CD4-positive, alpha-beta T cell (primary cell): ENCODE measurements at regions not wholly inside any gene's neighbourhood (a gene's known extent, or its start where the extent isn't known, plus 50 kb on each side); places are given as distances from the start of the nearest gene placed in this dataset.

Source experiments
- ATAC-seq: fragments of 200-7000 bp; cut with Tn5 transposase; one replicate; pipeline ENCODE4 v1.10.0; 2022; ENCODE audit warnings: mild to moderate bottlenecking; ENCODE audit not compliant: poor library complexity
- CTCF ChIA-PET: fragments of 350-600 bp; sonication (Branson Sonifier 250); formaldehyde crosslinking; loops from one replicate; lab custom pipeline; 2021; ENCODE audit warnings: antibody characterized with exemption, inconsistent platforms; lab: Charles Lee
- POLR2A ChIA-PET: fragments of 350-600 bp; sonication (Branson Sonifier 250); formaldehyde crosslinking; loops from one replicate; lab custom pipeline; 2021; ENCODE audit warnings: antibody characterized with exemption, inconsistent platforms; lab: Charles Lee
- DNase-seq, 14 experiments: peaks; one replicate each; pipeline ENCODE4 v3.0.0-alpha.2; 2013 to 2020; ENCODE audit warnings: mixed read lengths in 2 of 14
- H3K27ac ChIP-seq, 2 donors: one replicate each; pipeline versions ENCODE4 v1.5.1 to v1.7.0; 2013; ENCODE audit warnings: low read length in 2 of 2, low read depth in 1 of 2, mild to moderate bottlenecking in 1 of 2
- H3K27me3 ChIP-seq, 2 experiments: 1 replicate in 1 of 2; 2 replicates in 1 of 2; pipeline versions ENCODE4 v1.6.1 to v1.7.0; 2013; ENCODE audit warnings: low read length in 2 of 2, control low read depth in 1 of 2, mild to moderate bottlenecking in 1 of 2, moderate library complexity in 1 of 2; ENCODE audit not compliant: insufficient read depth in 2 of 2, control insufficient read depth in 1 of 2
- H3K36me3 ChIP-seq: one replicate; pipeline ENCODE4 v1.6.1; 2013; ENCODE audit warnings: low read length, control low read depth; ENCODE audit not compliant: insufficient read depth
- H3K4me1 ChIP-seq: one replicate; pipeline ENCODE4 v1.6.1; 2013; ENCODE audit warnings: low read length, control low read depth; ENCODE audit not compliant: insufficient read depth
- H3K4me3 ChIP-seq: one replicate; pipeline ENCODE4 v1.5.1; 2013; ENCODE audit warnings: mild to moderate bottlenecking, low read length, moderate library complexity
- H3K9me3 ChIP-seq, 2 experiments: 1 replicate in 1 of 2; 2 replicates in 1 of 2; pipeline versions ENCODE4 v1.6.1 to v1.7.0; 2013; ENCODE audit warnings: low read length in 2 of 2, mild to moderate bottlenecking in 2 of 2, control low read depth in 1 of 2, moderate library complexity in 1 of 2; ENCODE audit not compliant: control insufficient read depth in 1 of 2, insufficient read depth in 1 of 2
- H3K27ac Mint-ChIP-seq: one replicate; pipeline ENCODE4 v1.8.0; 2020; ENCODE audit warnings: mixed read lengths
- H3K27me3 Mint-ChIP-seq: one replicate; pipeline ENCODE4 v1.8.0; 2021; ENCODE audit warnings: mixed read lengths
- H3K36me3 Mint-ChIP-seq: one replicate; pipeline ENCODE4 v1.8.0; 2021; ENCODE audit warnings: low read depth, mixed read lengths
- H3K4me1 Mint-ChIP-seq: one replicate; pipeline ENCODE4 v1.8.0; 2021; ENCODE audit warnings: low read depth, mixed read lengths
- H3K4me3 Mint-ChIP-seq: one replicate; pipeline ENCODE4 v1.8.0; 2020; ENCODE audit warnings: mild to moderate bottlenecking, mixed read lengths
- H3K9me3 Mint-ChIP-seq: one replicate; pipeline ENCODE4 v1.8.0; 2020; ENCODE audit warnings: mixed read lengths
- intact Hi-C, 2 experiments: fragments of 100-400 bp; cut with DNase I in 1 of 2; cut with micrococcal nuclease in 1 of 2; formaldehyde crosslinking; loops; one replicate each; pipeline versions ENCODE4 v1.15.1 to v1.9.0; 2023 to 2025; cut with DNase I, micrococcal nuclease
- TF ChIP-seq, protein P1 (sequence below): fragments of 200-600 bp; IDR thresholded peaks from one replicate; pipeline ENCODE4 v1.8.0; 2022; ENCODE audit warnings: antibody characterized with exemption, mild to moderate bottlenecking

DNA sequence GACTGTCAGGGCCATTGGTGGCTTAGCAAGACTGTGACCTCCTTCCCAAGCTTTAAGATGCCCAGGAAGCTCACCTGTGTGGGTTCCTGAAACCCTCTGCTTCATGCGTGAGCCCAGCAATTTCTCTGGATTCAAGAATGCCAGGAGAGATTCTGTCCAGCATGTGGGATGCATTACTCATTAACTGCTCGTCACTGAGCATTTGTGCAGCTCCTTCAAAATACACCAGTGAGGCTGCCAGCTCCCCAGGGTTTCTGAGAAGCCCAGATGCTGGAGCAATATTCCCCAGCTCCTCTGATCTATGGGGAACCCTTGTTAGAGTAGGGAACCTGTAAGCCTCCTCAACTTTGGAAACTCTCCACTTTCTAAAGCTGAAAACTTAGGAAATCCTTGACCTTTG, 126.5 kb downstream of the CHST1 start:
- intact Hi-C loops, result no loop called here
- no peak overlapping the region for H3K27ac ChIP-seq
- H3K4me1 Mint-ChIP-seq, result no peaks in the 10 kb centered on the region

DNA sequence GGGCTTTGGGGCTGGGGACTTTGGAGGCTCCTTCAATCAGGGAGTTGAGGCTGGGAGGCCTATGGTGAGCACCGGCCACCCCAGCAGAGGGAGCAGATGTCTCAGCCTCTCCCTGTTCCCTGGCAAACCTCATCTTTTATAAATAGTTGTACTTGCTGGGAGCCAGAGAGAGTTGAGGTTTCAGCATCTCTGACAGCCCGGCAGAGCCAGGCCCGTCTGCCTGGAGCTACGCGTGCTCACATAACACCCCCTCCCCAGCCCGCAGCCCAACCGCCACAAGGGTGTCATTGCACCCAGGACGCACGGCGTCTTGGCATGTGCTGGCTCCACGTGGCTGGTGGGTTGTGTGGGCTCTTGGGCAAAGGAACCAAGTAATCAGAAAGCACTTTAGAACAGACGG, 127.1 kb downstream of the CHST1 start:
- CTCF ChIA-PET, result no interaction called here
- H3K27ac Mint-ChIP-seq, result no peak overlapping the region
- TF ChIP-seq, protein P1, sequence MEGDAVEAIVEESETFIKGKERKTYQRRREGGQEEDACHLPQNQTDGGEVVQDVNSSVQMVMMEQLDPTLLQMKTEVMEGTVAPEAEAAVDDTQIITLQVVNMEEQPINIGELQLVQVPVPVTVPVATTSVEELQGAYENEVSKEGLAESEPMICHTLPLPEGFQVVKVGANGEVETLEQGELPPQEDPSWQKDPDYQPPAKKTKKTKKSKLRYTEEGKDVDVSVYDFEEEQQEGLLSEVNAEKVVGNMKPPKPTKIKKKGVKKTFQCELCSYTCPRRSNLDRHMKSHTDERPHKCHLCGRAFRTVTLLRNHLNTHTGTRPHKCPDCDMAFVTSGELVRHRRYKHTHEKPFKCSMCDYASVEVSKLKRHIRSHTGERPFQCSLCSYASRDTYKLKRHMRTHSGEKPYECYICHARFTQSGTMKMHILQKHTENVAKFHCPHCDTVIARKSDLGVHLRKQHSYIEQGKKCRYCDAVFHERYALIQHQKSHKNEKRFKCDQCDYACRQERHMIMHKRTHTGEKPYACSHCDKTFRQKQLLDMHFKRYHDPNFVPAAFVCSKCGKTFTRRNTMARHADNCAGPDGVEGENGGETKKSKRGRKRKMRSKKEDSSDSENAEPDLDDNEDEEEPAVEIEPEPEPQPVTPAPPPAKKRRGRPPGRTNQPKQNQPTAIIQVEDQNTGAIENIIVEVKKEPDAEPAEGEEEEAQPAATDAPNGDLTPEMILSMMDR, result no peak

More for the DNA sequence above, 126.5 kb downstream of the CHST1 start:
- H3K27me3 ChIP-seq, result peaks cover 0 to 3% of the 10 kb centered on the region in 2 experiments
- ATAC-seq, result no peak
- H3K4me1 ChIP-seq, result no peaks in the 10 kb centered on the region
- Mint-ChIP-seq H3K36me3 (no peaks in the 10 kb centered on the region), H3K4me3 (no peak overlapping the region), H3K27ac (no peak overlapping the region), H3K9me3 (no peaks in the 10 kb centered on the region), H3K27me3 (peaks cover 35% of the 10 kb centered on the region)
- POLR2A ChIA-PET, result no interaction called here
- no peaks in the 10 kb centered on the region for H3K9me3 ChIP-seq
- TF ChIP-seq, protein P1, result no peak
- H3K36me3 ChIP-seq, result no peaks in the 10 kb centered on the region
- CTCF ChIA-PET, result no interaction called here
- DNase-seq, result no peak
- no peak overlapping the region for H3K4me3 ChIP-seq

DNA sequence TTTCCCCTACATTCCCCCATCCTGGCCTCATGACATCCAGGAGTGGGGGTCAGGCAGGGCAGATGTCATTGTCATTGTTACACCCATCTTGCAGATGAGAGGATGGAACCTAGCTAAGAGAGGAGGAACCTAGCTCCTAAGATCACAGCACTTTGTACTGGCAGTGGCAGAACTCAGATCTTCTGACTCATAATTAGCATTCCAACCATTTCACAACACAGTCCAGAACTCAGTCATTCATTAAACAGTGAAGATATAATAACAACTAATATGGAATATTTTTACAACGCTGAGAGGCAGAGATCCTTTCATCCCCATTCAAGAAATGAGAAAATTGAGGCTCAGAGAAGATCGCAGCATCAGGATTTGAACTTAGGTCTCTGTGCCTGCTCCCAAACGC, 127.8 kb downstream of the CHST1 start:
- ATAC-seq, result no peak

More for the DNA sequence above, 127.1 kb downstream of the CHST1 start:
- DNase-seq, result no peak
- no peak overlapping the region for H3K4me3 ChIP-seq
- H3K27me3 ChIP-seq, result peaks cover 0 to 3% of the 10 kb centered on the region in 2 experiments
- ATAC-seq, result no peak
- POLR2A ChIA-PET, result no interaction called here
- Mint-ChIP-seq H3K27me3 (peaks cover 37% of the 10 kb centered on the region), H3K4me3 (no peak overlapping the region), H3K36me3 (no peaks in the 10 kb centered on the region), H3K4me1 (no peaks in the 10 kb centered on the region), H3K9me3 (no peaks in the 10 kb centered on the region)
- H3K27ac ChIP-seq, result no peak overlapping the region
- no peaks in the 10 kb centered on the region for H3K36me3 ChIP-seq
- H3K4me1 ChIP-seq, result no peaks in the 10 kb centered on the region
- no peaks in the 10 kb centered on the region for H3K9me3 ChIP-seq
- intact Hi-C loops, result no loop called here

More for the DNA sequence above, 127.8 kb downstream of the CHST1 start:
- H3K27ac Mint-ChIP-seq, result no peak overlapping the region
- no peaks in the 10 kb centered on the region for H3K36me3 Mint-ChIP-seq
- H3K27me3 Mint-ChIP-seq, result peaks cover 41% of the 10 kb centered on the region
- H3K4me1 Mint-ChIP-seq, result no peaks in the 10 kb centered on the region
- no peaks in the 10 kb centered on the region for H3K9me3 Mint-ChIP-seq
- Histone ChIP-seq H3K4me3 (no peak overlapping the region), H3K27me3 (peaks cover 0 to 3% of the 10 kb centered on the region in 2 experiments), H3K36me3 (no peaks in the 10 kb centered on the region), H3K27ac (no peak overlapping the region), H3K9me3 (no peaks in the 10 kb centered on the region), H3K4me1 (no peaks in the 10 kb centered on the region)
- ChIA-PET POLR2A (no interaction called here), CTCF (no interaction called here)
- DNase-seq, result no peak
- TF ChIP-seq, protein P1, result no peak
- H3K4me3 Mint-ChIP-seq, result no peak overlapping the region
- intact Hi-C loops, result no loop called here
